Vagina (tissue), 2 donors: ENCODE measurements at regions not wholly inside any gene's neighbourhood (a gene's known extent, or its start where the extent isn't known, plus 50 kb on each side); places are given as distances from the start of the nearest gene placed in this dataset.

Experiments
- CTCF ChIP-seq, 3 experiments: fragments of 450-650 bp in 2 of 3; fragments of 200-600 bp in 1 of 3; sonication (generic) in 1 of 3; IDR thresholded peaks; one replicate each; pipeline ENCODE4 v1.5.1; 2017 to 2019; ENCODE audit warnings: antibody characterized with exemption in 3 of 3, mild to moderate bottlenecking in 2 of 3, moderate library complexity in 2 of 3
- POLR2A ChIP-seq, 2 donors: fragments of 450-650 bp; IDR thresholded peaks; one replicate each; pipeline ENCODE4 v1.6.1; 2017; ENCODE audit warnings: antibody characterized with exemption in 2 of 2, mild to moderate bottlenecking in 2 of 2, moderate library complexity in 2 of 2

GRCh38 chr12:114499338-114499737, 93.4 kb upstream of the TBX5 start:
- TF ChIP-seq CTCF (IDR thresholded peaks at IDR 0.05) (no peak), POLR2A (IDR thresholded peaks at IDR 0.05) (no peak)
